Frontal cortex (tissue), 3 donors: ENCODE measurements at regions not wholly inside any gene's neighbourhood (a gene's known extent, or its start where the extent isn't known, plus 50 kb on each side); places are given as distances from the start of the nearest gene placed in this dataset.

Experiments
- DNase-seq, 2 donors: peaks; one replicate each; pipeline ENCODE4 v3.0.0; 2012; ENCODE audit warnings: low spot score in 2 of 2
- FAIRE-seq: peaks from 2 replicates; lab custom pipeline; 2012; peaks lifted over from hg19 to GRCh38; lab: Jason Lieb, UNC
- donor health status: control.
- donor health status: control.
- donor health status: control.

DNA sequence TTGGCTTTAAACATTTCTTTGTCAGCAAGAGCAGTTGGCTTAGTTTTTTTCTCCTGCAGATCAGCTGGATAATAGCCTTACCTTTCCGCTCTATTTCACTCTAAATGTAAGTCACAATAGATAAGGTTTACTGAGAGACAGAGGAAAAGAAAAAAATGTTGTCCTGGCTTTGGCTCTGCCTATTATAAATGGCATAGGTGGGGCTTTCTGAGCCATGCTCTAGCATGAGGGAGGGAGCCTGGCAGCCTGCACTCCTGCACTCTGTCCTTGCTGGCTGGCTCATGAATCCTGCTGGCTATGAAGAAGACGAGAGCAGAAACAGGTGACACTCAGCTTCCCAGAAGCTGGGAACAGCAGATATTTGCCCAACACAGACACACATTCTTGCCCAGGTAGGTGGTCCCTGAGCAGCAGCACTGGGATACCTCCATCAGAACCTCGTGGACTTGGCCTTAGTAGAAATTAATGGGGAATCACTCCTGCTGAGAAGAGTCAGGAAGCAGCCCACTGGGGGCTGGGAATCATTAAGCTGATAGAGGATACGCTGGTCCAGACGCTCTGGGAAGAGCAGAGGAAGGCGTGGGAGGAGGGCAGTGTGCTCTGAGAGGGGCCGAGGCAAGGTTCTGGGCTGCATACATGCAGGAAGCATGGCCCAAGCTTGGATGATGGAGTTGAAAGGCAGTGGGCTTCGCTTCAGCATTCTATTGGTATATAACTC is 514.4 kb upstream of the HS6ST1 start:
- FAIRE-seq (no peak), DNase-seq (no peak)

DNA sequence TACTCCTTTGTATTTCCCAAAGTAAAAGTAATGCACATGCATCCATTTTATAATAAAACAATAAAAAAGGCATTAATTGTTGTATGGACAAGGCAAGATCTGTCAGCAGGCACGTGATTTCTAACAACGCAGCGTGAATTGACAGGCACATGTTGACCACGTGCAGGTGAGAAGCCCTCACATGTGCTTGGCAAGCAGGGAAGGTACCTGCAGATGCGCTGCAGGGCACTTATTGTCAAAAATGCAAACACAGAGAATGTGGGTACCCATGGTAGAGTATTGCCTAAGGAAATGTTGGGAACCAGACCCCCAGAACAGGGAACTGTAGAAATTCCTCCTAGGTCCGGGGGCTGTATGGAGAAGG is 515.0 kb upstream of the HS6ST1 start:
- DNase-seq: no peak
- FAIRE-seq: no peak

DNA sequence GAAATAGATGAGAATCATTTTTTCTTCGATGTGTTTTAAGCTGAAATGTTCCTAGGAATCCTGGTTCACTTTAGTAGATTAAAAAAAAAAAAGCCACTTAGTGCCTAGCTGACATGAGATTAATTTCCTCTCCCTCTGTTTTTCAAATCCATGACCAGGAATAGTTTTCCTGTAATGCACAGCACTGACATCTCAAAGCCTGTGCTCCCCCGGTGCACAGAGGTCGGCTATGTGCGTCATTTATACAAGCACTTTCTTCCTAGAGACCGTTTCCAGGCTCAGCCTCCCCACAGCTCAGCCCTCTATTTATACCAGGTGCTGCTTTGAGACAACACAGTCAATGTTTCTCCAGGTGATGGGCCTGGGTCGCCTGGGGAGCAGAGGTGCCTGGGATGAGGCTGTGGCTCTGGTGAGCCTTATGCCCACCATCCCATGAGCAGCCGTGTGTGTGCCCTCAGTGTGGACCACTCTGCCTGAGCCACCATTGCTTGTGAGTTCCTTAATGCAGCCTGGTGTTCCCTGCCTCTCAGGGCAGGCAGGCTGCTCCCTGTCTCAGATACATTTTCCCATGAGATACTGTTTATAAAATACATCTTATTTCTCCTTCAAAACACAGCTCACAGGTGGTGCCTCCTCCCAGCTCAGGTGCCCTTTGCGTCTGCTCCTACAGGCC is 515.7 kb upstream of the HS6ST1 start:
- DNase-seq (no peak), FAIRE-seq (no peak)

DNA sequence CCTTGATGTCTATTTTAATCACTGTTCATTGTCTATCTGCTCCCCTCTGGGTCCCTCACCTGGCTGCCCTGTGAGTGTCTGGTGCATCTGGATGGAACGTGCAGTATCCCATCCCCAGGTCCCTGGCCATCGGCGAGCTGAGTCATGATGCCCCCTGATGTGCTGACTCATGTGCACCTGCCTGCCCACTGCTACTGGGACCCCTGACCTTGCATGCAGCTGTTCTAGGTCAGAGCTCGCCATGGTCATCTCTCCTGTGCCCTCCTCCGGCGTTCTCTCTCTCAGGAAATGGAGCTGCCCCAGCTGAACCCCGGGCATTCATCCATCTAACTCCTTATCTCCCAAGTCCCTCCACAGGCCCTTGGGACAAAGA is 516.2 kb upstream of the HS6ST1 start:
- FAIRE-seq: no peak

DNA sequence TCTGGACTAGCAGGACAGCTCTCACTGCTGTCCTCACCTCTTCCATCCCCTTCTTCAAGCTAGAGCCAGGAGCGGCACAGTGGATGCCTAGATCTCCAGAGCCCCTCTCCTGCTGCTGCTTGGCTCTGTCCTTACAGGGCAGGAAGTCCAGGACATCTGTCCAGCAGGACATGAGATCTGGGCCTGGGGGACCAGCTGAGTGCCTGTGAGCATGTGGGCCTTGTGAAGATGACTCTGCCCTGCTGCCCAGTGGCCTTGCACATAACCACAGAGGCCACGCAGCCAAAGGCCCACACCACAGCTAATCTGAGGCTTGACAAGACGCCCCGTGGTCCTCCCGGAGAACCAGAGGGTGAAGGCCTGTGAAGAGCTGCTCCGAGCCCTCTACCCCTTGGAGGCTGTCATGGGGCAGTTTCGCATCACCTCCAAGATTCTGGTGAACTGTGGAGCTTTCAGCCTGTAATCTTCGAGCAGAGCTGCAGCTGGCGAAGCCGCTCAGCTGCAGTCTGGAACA is 516.7 kb upstream of the HS6ST1 start:
- DNase-seq (no peak), FAIRE-seq (no peak)

More for the DNA sequence above, 516.2 kb upstream of the HS6ST1 start:
- no peak for DNase-seq

DNA sequence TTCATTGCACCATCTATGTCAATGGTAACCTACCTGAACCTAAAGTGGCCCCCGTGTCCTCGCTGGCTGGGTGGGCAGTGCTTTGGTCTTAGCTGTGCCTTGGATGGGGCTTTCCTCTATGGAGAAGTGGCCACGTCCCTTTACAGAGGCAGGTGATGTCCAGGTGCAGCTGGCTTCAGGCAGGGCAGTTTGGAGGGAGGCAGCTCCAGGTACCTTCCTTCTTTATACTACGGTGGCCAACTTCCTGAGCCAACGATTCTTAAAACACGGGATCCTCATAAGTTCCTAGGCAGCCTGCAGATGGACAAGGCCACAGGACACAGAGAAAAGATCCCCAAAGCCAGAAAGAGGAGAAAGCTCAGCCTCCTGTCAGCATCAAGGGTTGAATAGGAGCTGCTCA is 517.3 kb upstream of the HS6ST1 start:
- DNase-seq (no peak), FAIRE-seq (no peak)

DNA sequence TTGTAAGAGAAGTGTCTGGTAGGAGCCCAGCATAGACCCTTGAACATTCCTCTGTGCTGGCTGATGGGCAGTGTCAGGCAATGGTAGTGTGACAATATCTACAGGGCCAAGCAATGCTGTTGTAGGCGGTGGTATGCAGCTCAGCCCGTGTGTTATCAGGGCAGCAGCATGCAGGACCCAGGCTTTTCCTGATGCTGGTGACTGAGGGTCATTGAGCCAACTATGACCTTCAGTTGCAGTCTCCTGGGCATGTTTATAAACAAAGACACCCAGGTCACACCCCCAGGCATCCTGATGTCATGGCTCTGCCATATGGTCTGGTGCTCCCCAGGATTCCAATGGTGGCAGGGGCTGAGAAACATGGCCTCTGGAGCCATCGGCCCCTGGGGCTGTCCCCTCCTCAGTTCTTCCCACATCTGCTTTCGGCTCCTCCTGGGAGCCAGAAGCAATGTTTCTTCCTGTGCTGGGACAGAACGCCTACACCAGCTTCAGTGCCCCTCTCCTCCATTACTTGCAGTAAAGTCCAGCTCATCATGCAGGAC is 518.0 kb upstream of the HS6ST1 start:
- no peak for FAIRE-seq
- no peak for DNase-seq

DNA sequence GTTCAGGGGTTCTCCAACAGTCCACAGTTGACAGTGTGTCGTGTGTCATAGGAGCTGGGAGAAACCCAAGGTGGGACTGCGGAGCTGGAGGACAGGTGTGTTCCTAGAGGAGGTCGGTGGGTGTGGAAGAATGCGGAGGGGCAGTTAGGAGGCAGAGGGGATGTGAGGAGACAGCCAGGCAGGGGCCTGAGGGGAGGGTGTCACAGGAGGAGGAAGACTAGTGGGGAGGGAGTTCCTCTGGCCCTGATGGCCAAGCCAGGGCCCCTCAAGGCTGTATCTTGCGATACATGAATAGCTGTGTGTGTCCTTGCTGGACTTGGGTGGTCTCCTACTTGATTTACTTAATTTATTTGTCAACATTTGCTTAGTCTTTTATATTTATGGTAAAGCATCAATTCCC is 519.6 kb upstream of the HS6ST1 start:
- no peak for FAIRE-seq

DNA sequence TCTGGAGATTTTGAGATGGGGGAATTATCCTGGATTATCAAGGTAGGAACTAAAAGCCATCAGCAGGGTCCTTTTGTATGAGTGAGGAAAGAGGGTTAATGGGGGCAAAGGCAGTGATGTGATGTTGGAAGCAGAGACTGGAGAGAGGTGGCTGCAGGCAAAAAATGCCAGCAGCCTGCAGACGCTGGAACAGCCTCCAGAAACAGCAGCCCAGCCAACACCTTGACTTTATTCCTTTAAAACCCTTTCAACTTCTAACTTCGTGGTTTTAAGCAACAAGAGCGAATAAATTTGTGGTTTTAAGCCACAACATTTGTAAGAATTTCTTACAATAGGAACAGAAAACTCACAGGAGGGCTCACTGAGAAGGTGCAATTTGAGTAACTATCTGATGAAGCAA is 523.1 kb upstream of the HS6ST1 start:
- FAIRE-seq: no peak
- no peak for DNase-seq

More for the DNA sequence above, 519.6 kb upstream of the HS6ST1 start:
- DNase-seq: no peak

DNA sequence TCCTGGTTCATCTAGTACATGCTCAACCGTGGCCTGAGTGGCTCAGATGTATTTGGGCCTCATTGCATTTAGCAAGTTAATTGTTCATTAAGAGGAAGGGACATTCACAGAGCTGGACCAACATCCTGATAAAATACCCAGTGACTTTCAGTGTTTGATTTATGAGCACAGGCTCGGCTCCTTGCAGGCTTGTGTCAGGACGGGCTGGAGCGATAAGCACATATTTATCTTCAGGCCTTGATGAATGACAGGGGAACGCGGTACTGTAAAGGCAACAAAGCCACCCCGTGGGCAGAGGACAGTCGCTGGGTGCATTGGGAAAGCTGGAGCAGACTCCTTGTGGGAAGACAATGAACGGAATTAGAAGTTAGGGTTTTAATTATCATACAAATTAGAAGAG is 548.6 kb upstream of the HS6ST1 start:
- FAIRE-seq: no peak
- DNase-seq: no peak

DNA sequence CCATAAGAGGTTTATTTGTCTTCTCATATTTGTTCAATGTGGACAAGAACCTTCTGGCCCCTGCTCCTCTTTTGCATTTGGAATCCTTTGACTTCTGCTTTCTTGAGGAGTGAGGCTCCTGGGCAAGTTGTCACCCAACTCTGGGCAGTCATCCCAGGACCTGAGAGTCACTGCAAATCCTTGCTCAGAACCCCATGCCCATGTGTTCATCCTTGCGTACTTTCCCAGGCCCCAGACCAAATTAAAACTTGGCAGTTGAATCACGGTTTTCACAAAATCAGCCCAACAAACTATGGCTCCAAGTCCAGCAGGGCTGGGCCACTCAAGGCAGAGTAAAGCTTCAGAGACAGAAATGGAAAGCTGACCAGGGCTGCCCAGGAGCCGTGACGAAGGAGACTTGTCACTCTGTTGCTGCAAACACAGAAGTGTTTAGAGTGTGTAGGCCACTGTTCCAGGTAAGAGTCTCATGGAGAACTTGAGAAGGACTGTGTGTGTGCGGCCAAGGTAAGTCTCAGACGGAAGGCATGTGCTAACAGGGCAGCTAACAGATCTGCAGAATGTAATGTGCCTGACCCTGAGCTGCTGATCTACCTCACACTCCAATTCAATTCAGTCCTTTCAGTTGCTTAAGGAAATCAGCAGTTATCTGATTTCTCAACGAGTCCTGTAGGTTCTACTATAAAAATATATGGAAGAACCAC is 549.4 kb upstream of the HS6ST1 start:
- FAIRE-seq: no peak
- peak in 1 of 2 donors; percentile 19 for DNase-seq

DNA sequence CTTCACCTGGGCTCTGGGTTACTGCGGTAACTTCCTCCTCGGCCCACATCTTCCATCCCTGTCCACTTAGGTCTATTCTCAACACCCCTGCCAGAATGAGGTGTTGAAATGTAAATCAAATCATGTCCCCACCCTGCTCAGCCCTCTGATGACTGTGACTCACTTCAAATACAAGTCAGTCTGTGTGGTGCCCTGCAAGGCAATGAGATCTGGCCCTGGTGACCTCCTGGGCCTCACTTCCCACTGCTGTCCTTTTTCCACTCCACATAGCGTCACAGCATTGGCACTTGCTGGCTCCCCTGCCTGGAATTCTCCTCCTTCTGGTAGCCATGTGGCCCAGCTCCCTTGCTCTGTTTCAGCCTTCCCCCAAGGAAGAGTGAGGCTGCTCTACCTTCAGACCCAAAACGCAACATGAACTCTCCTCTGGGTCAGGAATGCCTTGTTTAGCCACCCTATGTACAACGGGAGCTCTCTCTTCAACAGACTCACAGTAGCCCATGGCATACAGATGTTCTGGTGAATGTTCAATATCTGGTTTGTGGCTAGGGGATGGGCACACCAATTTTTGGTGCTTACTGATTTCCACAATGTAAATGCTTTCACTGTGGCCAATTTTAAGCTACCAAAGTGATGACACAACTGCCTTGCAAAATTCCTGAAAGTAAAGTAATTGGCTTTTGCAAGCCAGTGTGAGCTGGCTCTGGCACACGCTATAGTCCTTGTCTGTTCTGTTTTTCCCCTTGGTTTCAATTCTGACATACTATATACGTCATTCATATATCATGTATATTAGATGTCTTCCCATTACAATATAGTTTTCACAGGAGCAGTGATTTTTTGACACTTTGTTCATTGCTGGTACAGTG is 550.3 kb upstream of the HS6ST1 start:
- no peak for FAIRE-seq

DNA sequence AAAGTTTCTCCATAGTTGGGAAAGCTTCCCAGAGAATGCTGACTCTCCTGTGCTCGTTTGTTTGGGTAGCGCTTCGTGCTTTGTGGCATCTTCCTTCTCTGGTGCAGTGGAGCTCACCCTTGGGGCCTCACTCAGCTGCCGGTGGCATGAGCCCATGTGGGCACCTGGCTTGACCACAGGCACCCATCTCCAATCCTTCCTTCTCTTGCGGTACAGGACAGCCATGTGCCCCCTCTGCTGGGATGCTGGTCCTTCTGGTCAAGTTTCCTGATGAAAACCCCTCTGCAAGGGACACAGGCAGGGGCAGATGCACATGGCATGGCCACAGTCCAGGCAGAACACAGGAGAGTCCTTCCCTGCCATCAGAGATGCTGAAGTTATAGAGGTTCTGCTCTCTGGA is 555.9 kb upstream of the HS6ST1 start:
- FAIRE-seq (no peak), DNase-seq (no peak)

More for the DNA sequence above, 550.3 kb upstream of the HS6ST1 start:
- no peak for DNase-seq

DNA sequence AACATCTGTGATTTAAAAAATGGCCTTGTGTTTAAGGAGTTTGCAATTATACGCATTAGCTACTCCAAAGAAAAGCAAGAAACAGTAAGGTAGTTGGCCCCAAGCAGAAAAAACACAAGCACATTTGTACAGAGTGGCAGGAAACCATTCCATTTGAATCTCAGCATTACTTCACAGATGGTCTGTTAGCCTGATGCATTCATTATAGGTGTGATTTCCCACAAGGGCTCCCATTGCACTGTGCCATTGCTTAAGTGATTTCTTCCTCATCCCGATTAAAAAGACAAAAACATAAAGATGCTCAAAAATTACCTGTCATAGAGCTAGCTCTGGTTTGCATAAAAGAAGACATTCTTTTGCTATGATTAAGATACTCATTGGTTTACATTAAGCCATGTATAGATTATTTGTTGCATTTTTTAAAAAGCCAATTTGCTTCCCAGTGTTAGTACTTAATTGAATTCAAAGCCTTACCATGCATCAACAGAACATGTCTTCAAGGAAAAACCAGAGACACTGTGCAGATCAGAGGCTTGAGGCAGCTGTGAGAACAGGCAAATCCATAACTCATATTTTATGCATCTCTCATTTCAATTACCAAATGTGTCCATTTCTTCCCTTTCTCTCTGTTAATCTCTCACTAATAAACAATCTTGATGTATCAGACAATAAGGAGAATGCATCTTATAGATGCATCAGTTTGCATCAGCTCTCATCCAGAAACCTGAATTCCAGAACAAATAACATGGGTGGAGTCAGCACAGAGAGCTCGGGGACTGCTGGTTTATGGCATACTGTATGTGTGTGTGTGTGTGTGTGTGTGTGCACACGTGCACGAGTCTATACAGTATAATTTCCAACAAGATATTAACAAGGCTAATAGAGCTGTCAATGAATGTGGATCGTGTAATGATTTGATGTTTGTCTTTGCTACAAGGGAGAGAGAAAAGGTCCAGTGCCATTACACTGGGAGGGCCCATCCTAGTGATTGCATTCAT is 558.6 kb upstream of the HS6ST1 start:
- DNase-seq (no peak), FAIRE-seq (no peak)

DNA sequence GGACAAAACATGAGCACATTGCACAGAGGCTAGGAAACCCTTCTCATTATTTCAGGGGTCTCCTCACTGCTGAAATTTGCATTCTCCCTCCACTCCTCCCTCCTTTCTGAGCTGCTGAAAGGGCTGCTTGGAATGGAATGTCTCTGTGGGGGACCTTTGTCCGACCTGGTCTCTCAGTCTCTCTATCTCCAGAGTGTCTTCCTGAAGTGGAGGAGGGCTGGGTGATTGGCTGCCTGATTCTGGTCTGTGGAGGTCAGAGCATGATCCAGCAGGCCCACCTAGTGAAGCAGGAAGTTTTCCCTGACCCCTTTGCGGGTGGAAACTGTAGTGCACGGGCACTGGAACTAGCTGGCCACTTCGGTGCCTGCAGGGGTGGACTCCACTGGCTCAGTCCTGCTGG is 560.5 kb upstream of the HS6ST1 start:
- DNase-seq: no peak
- no peak for FAIRE-seq

DNA sequence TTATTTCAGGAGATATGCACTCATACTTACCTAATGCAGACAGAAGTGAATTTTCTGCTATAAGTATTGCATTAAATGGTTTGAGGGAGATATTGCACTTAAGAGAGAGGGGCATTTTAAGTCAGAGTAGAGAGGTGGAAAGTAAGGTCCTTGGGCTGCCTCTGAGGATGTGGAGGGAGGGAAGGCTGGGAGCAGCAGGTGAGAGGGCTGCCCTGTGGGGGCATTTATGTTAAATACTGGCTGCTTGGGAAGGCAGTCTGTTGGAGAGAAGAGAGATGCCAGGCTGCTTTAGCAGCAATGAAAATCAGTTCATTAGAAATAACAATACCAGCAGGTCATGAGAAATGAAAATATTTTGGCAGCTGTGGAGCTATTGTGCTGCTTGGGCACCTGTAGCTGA is 576.2 kb upstream of the HS6ST1 start:
- FAIRE-seq (no peak), DNase-seq (no peak)

DNA sequence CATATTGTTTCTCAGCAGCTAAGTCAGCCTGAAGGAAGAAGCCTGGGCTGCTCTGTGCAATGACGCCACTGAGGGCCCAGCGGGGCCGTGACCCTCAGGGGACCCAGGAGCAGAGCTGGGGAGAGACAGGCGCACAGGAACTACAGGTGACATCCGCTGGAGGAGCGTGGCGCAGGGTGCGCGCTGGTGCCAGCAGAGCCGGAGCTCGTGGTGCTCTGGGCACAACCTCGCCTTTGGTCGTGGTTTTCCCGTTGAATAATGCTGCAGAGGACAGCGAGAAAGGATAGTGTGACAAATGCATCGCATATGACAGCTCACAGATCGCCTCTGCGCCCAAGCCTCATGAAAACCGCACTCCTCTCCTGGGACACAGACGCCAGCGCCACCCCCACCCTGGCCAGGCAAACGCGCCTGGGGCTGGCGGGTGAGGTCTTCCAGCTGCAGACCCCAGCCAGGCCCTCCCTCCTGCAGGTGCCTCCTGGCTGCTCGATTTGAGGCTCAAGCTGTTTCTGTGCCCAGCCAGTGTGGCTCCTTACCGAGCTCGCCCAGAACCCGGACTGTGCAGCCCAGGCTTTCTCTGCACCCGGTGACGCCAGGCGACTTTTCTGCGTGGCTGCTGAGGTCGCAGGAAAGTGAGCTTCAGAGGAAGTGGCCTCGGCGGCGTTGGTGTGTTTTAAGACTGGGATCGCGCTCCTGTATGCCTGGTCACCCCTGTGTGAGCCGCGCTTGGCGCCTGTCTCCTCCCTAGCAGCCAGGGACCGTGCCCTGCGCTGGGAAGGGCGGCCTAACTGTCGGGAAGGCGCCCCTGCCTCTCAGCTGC is 583.1 kb upstream of the HS6ST1 start:
- DNase-seq (no peak), FAIRE-seq (no peak)

DNA sequence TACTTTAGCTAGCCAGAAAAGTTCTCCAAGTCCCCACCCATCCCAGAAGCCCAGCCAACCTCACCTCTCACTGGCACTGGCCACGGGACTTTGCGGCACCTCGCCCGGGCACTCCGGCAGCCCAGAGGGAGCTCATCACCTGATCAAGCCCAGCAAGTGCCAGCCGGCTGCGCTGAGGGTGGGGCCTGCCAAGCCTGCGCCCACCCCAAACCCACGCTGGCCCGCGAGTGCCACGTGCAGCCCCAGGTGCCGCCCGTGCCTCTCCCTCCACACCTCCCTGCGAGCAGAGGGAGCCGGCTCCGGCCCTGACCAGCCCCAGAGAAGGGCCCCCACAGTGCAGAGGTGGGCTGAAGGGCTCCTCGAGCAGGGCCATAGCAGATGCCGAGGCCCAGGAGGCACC is 585.0 kb upstream of the HS6ST1 start:
- no peak for FAIRE-seq

More for the DNA sequence above, 585.0 kb upstream of the HS6ST1 start:
- DNase-seq: no peak
